NCI-H2029 treated with DMSO at 0.1 percent for 48 hours (cell line): ENCODE measurements at regions not wholly inside any gene's neighbourhood (a gene's known extent, or its start where the extent isn't known, plus 50 kb on each side); places are given as distances from the start of the nearest gene placed in this dataset.

Source experiments
- DNase-seq: peaks from one replicate; lab custom pipeline; 2025; lab: John Stamatoyannopoulos, UW

GRCh38 chr13:40169476-40169875 is 497.0 kb downstream of the FOXO1 start:
- DNase-seq, result no peak

GRCh38 chr13:40170091-40170490 is 496.4 kb downstream of the FOXO1 start:
- no peak for DNase-seq

GRCh38 chr13:40170982-40171381 is 495.5 kb downstream of the FOXO1 start:
- DNase-seq, result no peak

- no peak for DNase-seq
These were observed 494.9 kb downstream of the FOXO1 start for GRCh38 chr13:40171566-40171965.

- no peak for DNase-seq
These were observed 494.3 kb downstream of the FOXO1 start for GRCh38 chr13:40172149-40172591.

- DNase-seq, result no peak
These were observed 493.6 kb downstream of the FOXO1 start for GRCh38 chr13:40172878-40173277.

- no peak for DNase-seq
These were observed 490.8 kb downstream of the FOXO1 start for GRCh38 chr13:40175639-40176038.

- DNase-seq, result no peak
These were observed 490.2 kb downstream of the FOXO1 start for GRCh38 chr13:40176242-40176641.

GRCh38 chr13:40178130-40178529 is 488.3 kb downstream of the FOXO1 start:
- no peak for DNase-seq

- DNase-seq, result no peak
These were observed 486.8 kb downstream of the FOXO1 start for GRCh38 chr13:40179445-40180281.

GRCh38 chr13:40180776-40181175 is 485.7 kb downstream of the FOXO1 start:
- DNase-seq, result no peak

GRCh38 chr13:40181203-40181845 is 485.1 kb downstream of the FOXO1 start:
- no peak for DNase-seq

- no peak for DNase-seq
These were observed 483.9 kb downstream of the FOXO1 start for GRCh38 chr13:40182591-40182990.

- no peak for DNase-seq
These were observed 481.0 kb downstream of the FOXO1 start for GRCh38 chr13:40185414-40185813.

- DNase-seq, result no peak
These were observed 480.4 kb downstream of the FOXO1 start for GRCh38 chr13:40186041-40186440.

GRCh38 chr13:40186626-40187323 is 479.7 kb downstream of the FOXO1 start:
- DNase-seq, result no peak

GRCh38 chr13:40187324-40187795 is 479.1 kb downstream of the FOXO1 start:
- no peak for DNase-seq

GRCh38 chr13:40187841-40188591 is 478.4 kb downstream of the FOXO1 start:
- DNase-seq, result no peak

GRCh38 chr13:40189426-40189825 is 477.0 kb downstream of the FOXO1 start:
- DNase-seq, result no peak

- DNase-seq, result no peak
These were observed 476.4 kb downstream of the FOXO1 start for GRCh38 chr13:40189898-40190630.

GRCh38 chr13:40190641-40191100 is 475.8 kb downstream of the FOXO1 start:
- DNase-seq, result no peak
